ENCODE measurements at regions not wholly inside any gene's neighbourhood (a gene's known extent, or its start where the extent isn't known, plus 50 kb on each side); places are given as distances from the start of the nearest gene placed in this dataset.

GRCh38 chr3:30511524-30512251, 94.7 kb upstream of the TGFBR2 start:
- TF ChIP-seq CTCF (IDR thresholded peaks at IDR 0.05; ENCODE audit: partially characterized antibody, unreplicated experiment), result no peak
- Mint-ChIP-seq H3K4me1 (ENCODE audit: low read depth, unreplicated experiment) (peaks cover 10% of the 10 kb centered on the region), H3K27me3 (ENCODE audit: unreplicated experiment) (peaks cover 1% of the 10 kb centered on the region), H3K9me3 (ENCODE audit: unreplicated experiment) (peaks cover 1% of the 10 kb centered on the region), H3K4me3 (ENCODE audit: unreplicated experiment) (no peak overlapping the region), H3K27ac (ENCODE audit: unreplicated experiment) (no peak overlapping the region), H3K36me3 (ENCODE audit: unreplicated experiment) (no peaks in the 10 kb centered on the region)
- no peak for DNase-seq

GRCh38 chr3:30512576-30512975, 93.8 kb upstream of the TGFBR2 start:
- no peaks in the 10 kb centered on the region for H3K36me3 Mint-ChIP-seq (ENCODE audit: unreplicated experiment)
- H3K27me3 Mint-ChIP-seq (ENCODE audit: unreplicated experiment), result peaks cover 1% of the 10 kb centered on the region
- peaks cover 1% of the 10 kb centered on the region for H3K9me3 Mint-ChIP-seq (ENCODE audit: unreplicated experiment)
- H3K4me3 Mint-ChIP-seq (ENCODE audit: unreplicated experiment), result no peak overlapping the region
- no peak for DNase-seq
- peaks cover 9% of the 10 kb centered on the region for H3K4me1 Mint-ChIP-seq (ENCODE audit: low read depth, unreplicated experiment)
- no peak overlapping the region for H3K27ac Mint-ChIP-seq (ENCODE audit: unreplicated experiment)
- no peak for TF ChIP-seq CTCF (IDR thresholded peaks at IDR 0.05; ENCODE audit: partially characterized antibody, unreplicated experiment)

- Mint-ChIP-seq H3K36me3 (ENCODE audit: unreplicated experiment) (no peaks in the 10 kb centered on the region), H3K27ac (ENCODE audit: unreplicated experiment) (no peak overlapping the region), H3K4me3 (ENCODE audit: unreplicated experiment) (no peak overlapping the region), H3K9me3 (ENCODE audit: unreplicated experiment) (peaks cover 1% of the 10 kb centered on the region), H3K4me1 (ENCODE audit: low read depth, unreplicated experiment) (peaks cover 2% of the 10 kb centered on the region), H3K27me3 (ENCODE audit: unreplicated experiment) (no peaks in the 10 kb centered on the region)
- DNase-seq, result no peak
- no peak for TF ChIP-seq CTCF (IDR thresholded peaks at IDR 0.05; ENCODE audit: partially characterized antibody, unreplicated experiment)
Measured at GRCh38 chr3:30513374-30514152, 92.8 kb upstream of the TGFBR2 start.

- no peak overlapping the region for H3K27ac Mint-ChIP-seq (ENCODE audit: unreplicated experiment)
- no peak overlapping the region for H3K4me3 Mint-ChIP-seq (ENCODE audit: unreplicated experiment)
- no peaks in the 10 kb centered on the region for H3K36me3 Mint-ChIP-seq (ENCODE audit: unreplicated experiment)
- no peaks in the 10 kb centered on the region for H3K4me1 Mint-ChIP-seq (ENCODE audit: low read depth, unreplicated experiment)
- no peak for DNase-seq
- peaks cover 1% of the 10 kb centered on the region for H3K9me3 Mint-ChIP-seq (ENCODE audit: unreplicated experiment)
- TF ChIP-seq CTCF (IDR thresholded peaks at IDR 0.05; ENCODE audit: partially characterized antibody, unreplicated experiment), result no peak
- H3K27me3 Mint-ChIP-seq (ENCODE audit: unreplicated experiment), result no peaks in the 10 kb centered on the region
Measured at GRCh38 chr3:30516238-30516637, 90.2 kb upstream of the TGFBR2 start.
